ENCODE measurements at regions not wholly inside any gene's neighbourhood (a gene's known extent, or its start where the extent isn't known, plus 50 kb on each side); places are given as distances from the start of the nearest gene placed in this dataset.

GRCh38 chrX:34879346-34879745 is 63.2 kb upstream of the FAM47B start:
- Histone ChIP-seq H3K27me3 (ENCODE audit: low read depth) (no peaks in the 10 kb centered on the region), H3K4me1 (no peaks in the 10 kb centered on the region), H3K27ac (no peak overlapping the region), H3K36me3 (no peaks in the 10 kb centered on the region), H3K4me3 (no peak overlapping the region), H3K9me3 (no peaks in the 10 kb centered on the region)
- no peak for TF ChIP-seq CTCF (IDR thresholded peaks at IDR 0.05)
- ATAC-seq (no peak), DNase-seq (no peak)
- intact Hi-C loops (cut with DNase I) = no loop called here

- Histone ChIP-seq H3K27me3 (ENCODE audit: low read depth) (no peaks in the 10 kb centered on the region), H3K4me3 (no peak overlapping the region), H3K4me1 (no peaks in the 10 kb centered on the region), H3K36me3 (no peaks in the 10 kb centered on the region), H3K9me3 (no peaks in the 10 kb centered on the region), H3K27ac (no peak overlapping the region)
- DNase-seq = no peak
- ATAC-seq = no peak
- intact Hi-C loops (cut with DNase I) = no loop called here
- TF ChIP-seq CTCF (IDR thresholded peaks at IDR 0.05) = no peak
Measured at GRCh38 chrX:34879886-34880285, 62.7 kb upstream of the FAM47B start.

GRCh38 chrX:34880656-34881055 is 61.9 kb upstream of the FAM47B start:
- Histone ChIP-seq H3K36me3 (no peaks in the 10 kb centered on the region), H3K4me1 (no peaks in the 10 kb centered on the region), H3K27me3 (ENCODE audit: low read depth) (no peaks in the 10 kb centered on the region), H3K9me3 (no peaks in the 10 kb centered on the region), H3K4me3 (no peak overlapping the region), H3K27ac (no peak overlapping the region)
- intact Hi-C loops (cut with DNase I) = no loop called here
- no peak for DNase-seq
- no peak for ATAC-seq
- TF ChIP-seq CTCF (IDR thresholded peaks at IDR 0.05) = no peak

- no peak for TF ChIP-seq CTCF (IDR thresholded peaks at IDR 0.05)
- no peak for DNase-seq
Measured at GRCh38 chrX:34881671-34882070, 60.9 kb upstream of the FAM47B start.

GRCh38 chrX:34884817-34885216 is 57.8 kb upstream of the FAM47B start:
- ATAC-seq = no peak

More at GRCh38 chrX:34881671-34882070, 60.9 kb upstream of the FAM47B start:
- no peaks in the 10 kb centered on the region for H3K4me1 ChIP-seq
- no peak for ATAC-seq
- no peaks in the 10 kb centered on the region for H3K9me3 ChIP-seq
- intact Hi-C loops (cut with DNase I) = no loop called here
- no peak overlapping the region for H3K27ac ChIP-seq
- no peak overlapping the region for H3K4me3 ChIP-seq
- H3K36me3 ChIP-seq = no peaks in the 10 kb centered on the region
- no peaks in the 10 kb centered on the region for H3K27me3 ChIP-seq (ENCODE audit: low read depth)

More at GRCh38 chrX:34884817-34885216, 57.8 kb upstream of the FAM47B start:
- no peaks in the 10 kb centered on the region for H3K27me3 ChIP-seq (ENCODE audit: low read depth)
- no peak overlapping the region for H3K27ac ChIP-seq
- H3K36me3 ChIP-seq = no peaks in the 10 kb centered on the region
- intact Hi-C loops (cut with DNase I) = no loop called here
- no peak for TF ChIP-seq CTCF (IDR thresholded peaks at IDR 0.05)
- no peak overlapping the region for H3K4me3 ChIP-seq
- H3K9me3 ChIP-seq = no peaks in the 10 kb centered on the region
- no peak for DNase-seq
- no peaks in the 10 kb centered on the region for H3K4me1 ChIP-seq
